HG02943 (cell line): ENCODE measurements at regions not wholly inside any gene's neighbourhood (a gene's known extent, or its start where the extent isn't known, plus 50 kb on each side); places are given as distances from the start of the nearest gene placed in this dataset.

Source experiments
- ATAC-seq: cut with Tn5 transposase; IDR thresholded peaks from one replicate; pipeline ENCODE4 v1.9.1; 2021; ENCODE audit warnings: mild to moderate bottlenecking, low read depth, moderate library complexity; ENCODE audit not compliant: unreplicated experiment

DNA sequence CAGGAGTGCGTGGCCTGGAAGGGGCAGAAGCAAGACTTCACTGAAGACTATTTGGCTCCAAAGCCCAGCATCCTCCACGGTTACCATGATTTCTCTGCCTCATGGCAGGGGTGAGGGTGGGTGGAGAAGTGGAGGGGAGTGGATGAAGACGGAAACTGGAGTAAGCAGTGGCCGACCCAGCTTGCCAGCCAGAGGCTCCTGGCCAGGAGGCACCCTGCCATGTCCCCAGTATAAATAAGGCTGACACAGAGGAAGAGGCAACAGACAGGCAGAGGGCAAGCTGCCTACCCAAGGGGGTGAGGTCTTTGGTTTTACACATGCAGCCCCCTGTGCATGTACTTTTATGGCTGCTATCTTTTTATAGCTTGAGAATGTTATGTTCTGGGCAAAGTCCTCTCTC, 102.6 kb upstream of the TBX20 start:
- no peak for ATAC-seq

DNA sequence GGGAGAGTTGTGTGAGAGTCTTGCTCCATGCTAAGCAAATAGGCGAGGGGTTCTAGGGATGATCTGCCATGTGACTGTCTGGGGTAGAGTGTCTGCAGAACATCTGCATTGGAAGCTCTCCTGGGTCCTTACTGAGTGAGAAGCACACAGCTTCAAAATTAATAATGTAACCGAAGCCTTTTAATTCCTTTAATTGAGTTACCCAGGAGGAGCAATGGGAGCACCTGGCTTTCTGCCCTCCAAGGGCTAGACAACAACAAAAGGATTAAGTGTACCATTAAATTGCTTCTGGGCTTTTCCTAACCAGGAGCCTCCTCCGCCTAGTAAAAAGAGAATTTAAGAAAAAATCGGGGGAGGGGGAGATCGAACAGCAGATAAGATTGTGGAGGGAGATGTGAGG, 102.0 kb upstream of the TBX20 start:
- ATAC-seq = no peak

DNA sequence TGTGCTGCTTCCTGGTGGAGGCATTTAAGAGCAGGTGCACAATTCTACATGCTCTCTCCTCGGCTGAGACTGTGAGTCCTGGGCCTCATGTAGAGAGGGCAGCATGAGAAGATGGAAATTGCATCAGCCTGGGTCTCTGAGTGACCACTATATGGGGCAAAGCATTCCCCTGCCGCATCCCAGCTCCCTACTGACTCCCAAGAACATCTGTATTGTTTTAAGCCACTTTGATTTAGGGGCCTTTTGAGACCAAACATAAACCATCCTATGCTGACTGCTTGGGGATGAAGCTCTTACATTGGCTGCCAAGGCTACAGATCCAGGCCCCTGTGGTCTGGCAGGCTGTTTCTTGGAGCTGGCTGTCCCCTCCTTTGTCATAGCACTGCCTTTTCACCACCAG, 101.3 kb upstream of the TBX20 start:
- ATAC-seq = no peak

DNA sequence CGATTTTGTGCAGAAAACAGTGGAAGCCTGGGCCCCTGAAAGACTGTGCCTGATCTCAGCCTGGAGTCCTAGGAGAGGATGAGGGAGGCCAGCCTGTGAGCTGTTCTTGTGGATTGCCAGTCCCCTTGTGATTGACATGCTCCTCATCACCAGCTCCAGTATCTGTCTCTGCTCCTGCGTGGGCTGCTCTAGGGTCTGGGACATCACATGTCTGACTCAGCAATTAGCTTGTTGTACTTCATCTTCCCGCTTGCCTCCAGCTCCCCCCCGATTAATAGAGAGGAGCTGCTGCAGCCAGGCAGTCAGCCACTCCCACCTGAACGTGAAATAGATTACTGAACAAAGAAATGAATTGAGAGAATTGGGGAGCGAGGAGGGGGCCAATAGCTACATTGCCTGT, 99.6 kb upstream of the TBX20 start:
- no peak for ATAC-seq

DNA sequence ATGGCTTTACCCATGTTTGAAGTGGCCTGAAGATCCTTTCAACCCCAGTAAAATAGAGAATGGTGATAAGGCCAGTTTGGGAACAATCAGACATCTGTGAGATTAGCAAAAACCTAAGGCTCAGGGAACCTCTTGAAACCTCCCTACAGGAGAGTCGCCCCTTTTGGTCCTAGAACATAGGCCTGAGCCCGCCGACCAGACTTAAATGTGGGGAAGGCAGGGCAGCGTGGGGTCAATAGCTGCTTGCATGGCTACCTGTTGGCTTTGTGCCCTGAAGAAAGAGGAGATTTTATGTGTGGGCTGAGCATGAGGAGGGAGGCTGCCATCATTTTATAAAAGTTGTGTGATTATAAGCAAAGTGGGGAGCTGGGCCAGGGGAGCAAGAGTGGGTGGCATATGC, 97.6 kb upstream of the TBX20 start:
- no peak for ATAC-seq

DNA sequence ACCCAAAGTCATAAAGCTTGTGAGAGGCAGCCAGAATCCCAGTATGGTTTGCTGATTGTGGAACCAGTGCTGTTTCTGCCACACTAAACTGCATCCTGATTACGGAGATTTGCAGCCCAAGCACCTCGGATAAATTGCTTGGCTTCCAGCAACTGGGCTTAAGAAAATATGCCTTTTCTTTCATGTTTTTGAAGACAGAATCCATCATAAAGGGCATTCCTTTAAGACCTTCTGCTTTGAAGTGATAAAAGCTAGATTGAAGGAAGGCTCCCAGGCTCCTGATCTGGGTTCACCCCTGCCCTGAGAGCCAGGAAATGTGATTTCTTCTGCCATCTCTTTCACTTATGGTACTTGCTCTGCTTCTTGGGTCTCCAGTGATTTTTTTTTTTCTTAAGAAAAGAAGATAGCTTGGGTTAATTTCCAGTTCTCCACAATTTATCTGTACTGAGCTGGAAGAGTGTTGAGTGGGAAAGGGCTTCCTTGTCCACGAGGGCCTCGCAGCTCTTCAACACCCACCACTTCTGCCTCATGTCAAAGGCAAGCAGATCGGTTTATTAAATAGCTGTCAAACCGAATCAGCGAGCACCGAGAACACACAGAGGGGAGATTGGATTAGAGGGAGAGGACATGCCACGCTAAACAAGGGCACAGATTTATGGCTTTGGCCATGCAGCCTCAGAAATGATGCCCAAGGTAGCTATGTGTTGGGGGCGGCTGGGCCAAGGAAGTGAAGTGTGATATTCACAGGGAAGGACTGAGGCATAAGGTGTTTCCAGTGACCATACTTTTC, 94.9 kb upstream of the TBX20 start:
- no peak for ATAC-seq

DNA sequence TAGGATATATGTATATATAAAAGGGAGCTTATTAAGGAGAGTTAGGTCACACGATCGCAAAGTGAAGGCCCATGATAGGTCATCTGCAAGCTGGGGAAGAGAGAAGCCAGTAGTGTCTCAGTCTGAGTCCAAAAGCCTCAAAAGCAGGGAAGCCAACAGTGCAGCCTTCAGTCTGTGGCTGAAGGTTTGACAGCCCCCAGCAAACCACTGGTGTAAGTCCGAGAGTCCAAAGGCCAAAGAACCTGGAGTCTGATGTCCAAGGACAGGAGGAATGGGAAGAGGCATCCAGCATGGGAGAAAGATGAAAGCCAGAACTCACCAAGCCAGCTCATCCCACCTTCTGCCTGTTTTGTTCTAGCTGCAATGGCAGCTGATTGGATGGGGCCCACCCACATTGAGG, 88.9 kb upstream of the TBX20 start:
- no peak for ATAC-seq

DNA sequence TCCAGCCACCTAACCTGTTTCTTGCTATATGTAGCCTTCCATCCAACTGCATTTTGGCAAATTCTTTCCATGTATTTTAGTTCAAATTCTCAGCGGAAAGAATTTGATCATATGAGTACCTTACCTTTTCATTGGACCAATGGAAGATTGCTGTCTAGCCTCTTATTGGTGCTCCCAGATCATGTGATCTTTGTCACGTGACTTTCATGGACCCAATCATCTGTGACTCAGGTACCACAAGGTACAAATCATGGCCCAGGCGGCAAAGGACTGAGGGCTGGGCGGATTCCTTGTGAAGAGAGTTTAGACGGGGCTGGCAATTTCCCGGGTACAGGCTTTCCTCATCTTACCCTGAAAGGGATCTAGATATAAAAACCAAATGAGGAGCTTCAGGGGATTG, 85.9 kb upstream of the TBX20 start:
- ATAC-seq = no peak

DNA sequence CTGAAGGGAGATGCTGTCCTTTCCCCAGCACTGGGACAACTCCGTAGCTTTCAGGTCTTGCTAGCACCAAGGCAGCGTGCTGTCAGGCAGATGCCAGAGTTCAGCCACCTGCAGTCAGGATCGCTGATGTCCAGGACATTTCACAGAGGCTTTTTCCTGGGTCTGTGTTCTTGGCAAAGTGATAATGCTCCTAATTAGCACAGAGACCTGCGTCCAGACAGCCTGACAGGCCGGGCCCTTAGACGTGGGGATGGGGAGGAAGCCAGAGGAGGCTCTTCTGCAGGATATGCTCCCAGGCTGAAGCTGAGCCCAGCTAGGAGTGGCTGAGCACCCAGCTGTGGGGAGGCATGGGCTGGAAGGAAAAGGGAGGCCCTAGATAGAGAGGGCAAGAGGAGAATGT, 82.5 kb upstream of the TBX20 start:
- no peak for ATAC-seq

DNA sequence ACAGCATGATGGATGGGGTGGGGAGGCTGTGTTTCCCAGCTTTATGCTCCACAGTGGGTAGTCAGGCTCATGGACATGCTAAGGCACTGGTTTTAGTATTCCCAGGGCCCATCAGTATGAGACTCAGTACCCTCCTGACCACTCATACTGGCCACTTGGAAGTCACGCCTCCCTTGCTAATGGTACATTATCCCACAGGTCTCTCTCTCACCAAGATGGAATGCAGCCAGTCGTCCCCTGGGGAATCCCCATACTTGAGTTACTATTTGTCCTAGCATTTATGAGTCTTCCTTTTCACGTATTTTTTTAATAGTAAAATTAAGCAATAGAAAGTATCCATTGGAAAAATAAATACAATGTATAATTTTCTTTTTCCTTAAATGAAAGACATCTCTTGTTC, 80.6 kb upstream of the TBX20 start:
- ATAC-seq = no peak

DNA sequence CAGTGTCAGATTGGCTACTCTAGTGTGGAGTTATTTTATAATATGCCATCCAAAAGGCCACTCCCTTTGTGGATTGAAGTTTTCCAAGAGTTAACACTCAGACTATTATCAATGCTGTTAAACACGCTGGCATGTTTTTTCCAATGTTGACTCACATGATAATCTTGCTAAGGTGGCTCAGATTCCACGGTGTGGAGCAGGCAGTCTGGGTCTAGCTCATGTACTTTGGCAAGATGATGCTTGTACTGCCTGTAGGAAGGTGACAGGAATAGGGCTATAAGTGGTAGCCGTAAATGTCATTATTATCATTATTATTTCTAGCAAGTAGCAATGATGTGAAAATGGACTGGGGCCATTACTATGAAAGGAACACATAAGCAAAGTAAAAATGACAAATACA, 79.4 kb upstream of the TBX20 start:
- ATAC-seq = no peak

DNA sequence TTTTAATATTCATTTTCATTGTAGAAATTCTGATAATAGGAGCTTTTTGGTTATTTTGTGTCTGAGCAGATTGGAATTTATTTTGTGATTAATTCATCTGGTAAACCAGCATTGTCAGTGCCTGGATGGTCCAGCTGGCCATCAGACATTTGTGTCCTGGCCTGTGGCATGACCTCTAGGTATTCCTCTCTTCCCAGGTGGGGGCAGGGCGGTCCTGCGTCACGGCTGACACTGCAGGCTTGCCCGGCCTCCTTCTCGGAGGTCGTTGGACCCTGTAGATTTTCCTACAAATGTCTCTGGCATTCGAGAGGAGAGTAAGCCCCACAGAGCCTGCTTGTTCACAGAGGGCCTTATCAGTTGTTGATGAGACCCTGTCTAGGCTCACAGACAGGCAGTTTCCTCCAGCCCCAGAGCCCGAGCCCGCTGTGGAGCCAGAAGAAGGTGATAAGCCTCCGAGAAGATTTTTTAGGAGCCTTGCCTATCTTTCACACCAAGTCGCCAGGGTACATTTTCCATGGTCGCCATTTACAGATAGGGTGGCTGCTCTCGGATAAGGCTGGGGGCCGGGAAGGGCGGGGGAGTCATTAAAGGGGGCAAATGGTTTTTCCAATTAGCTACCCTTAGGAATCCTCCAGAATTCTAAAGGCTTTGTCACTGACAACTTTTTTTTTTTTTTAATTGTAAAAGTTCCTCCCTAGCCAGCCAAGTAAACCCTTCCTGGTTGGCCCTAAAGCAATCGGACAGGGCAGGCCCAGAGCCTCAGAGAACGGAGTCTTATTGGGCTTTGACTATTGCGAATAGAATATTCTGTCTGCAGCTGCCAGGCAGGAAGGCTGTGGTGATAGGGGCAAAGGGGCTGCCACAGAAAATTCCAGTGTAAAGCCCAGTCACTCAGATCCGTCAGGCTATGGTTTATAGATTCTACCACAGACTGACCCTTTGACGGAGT, 78.1 kb upstream of the TBX20 start:
- ATAC-seq = no peak

DNA sequence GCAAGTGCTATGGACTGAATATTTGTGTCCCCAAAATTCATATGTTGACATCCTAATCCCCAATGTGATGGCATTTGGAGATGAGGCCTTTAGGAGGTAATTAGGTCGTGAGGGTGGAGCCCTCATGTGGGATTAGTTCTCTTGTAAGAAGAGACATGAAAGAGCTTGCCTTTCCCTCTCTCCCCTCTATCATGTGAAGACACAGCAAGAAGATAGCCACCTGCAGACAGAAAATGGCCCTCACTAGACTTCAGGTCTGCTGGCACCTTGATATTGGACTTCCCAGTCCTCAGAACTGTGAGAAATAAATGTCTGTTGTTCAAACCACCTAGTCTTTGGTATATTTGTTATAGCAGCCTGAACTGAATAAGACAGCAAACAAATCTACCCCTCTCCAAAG, 75.1 kb upstream of the TBX20 start:
- no peak for ATAC-seq

DNA sequence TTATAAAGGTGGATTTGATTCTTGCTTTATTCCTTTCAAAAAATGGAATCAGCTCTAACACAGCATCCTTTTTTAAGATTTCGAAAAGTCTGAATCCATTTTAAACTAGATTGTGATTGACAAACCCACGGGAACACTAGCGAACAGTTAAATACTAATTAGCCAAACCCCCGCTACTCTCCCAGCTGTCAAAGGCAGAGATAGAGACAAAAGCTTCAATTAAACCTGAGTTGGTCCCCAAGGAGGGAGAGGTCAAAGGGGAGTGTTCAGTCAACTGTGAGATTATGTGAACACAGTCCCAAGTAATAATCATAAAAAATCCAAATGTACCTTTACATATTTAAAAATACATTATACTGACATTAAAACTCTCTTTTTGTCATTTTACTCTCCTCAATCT, 65.7 kb upstream of the TBX20 start:
- ATAC-seq = no peak

DNA sequence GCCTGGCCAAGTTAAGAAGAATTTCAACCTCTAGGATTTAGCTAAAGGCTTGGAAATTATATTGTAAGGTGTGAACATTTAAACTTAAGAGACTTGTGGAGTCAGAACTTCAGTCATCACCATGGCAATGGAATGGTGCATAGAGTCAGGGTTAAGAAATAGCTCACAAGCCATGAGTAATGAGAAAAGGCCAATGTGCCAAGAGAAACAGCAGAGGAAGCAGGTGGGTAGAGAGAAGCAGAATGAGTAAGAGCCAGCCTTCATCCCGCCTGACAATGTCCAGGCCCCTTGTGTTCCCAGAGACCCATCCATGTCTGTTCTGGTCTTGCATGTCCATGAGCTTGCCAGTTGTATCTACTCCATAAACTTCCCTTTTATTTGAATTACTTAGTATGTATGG, 62.6 kb upstream of the TBX20 start:
- no peak for ATAC-seq

DNA sequence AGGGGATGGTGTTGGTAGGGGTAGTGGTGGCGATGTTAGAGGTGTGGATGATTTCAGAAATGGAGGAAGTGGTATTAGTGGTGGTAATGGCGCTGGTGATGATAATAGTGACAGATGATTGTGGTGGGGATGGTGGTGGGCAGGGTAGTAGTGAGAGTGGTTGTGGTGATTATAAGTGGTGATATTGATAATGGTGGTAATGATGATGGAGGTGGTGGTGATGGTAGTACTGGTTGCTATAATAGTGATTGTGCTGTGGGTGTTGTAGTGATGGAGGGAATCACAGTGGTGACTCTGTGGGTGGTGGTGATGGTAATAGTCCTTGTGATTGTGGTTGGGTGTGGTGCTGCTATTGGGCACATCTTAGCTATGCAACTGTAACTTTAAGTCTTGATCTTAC, 61.6 kb upstream of the TBX20 start:
- no peak for ATAC-seq

DNA sequence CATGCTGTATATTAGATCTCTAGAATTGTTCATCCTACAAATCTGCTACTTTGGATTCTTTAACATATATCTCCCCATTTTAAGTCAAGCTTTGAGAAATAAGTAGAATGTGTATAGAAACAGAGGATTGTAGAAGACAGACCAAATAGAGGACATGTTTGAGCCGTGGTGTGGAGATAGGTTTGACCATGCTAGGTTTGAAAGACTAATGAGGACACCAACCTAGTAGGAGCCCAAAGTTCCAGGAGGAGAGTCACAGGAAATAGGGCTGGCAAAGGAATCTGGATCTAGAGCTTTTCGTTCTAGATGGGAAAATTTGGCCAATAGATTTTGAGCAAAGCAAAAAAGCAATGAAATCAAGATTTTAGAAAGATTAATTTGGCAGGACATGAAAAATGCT, 60.5 kb upstream of the TBX20 start:
- ATAC-seq = no peak

DNA sequence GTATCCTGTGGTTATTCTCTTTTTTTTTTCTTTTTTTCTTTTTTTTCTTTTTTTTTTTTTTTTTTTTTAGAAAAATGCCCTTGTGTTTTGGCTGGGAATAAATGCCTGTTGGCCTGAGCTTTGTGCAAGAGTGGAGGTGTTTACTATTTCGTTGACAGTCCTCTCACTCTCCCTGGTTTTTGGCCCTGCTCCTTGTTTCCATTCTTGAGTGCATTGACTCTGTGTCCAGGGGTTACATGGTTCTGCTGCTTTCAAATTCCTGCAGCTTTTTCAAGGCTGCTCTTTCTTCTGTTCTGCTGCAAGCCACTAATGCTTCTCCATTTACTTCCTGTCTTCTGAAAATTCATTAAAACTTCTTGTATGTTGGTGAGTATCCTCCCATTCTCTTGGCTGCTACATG, 59.7 kb upstream of the TBX20 start:
- ATAC-seq = no peak
